ENCODE measurements at regions not wholly inside any gene's neighbourhood (a gene's known extent, or its start where the extent isn't known, plus 50 kb on each side); places are given as distances from the start of the nearest gene placed in this dataset.

DNA sequence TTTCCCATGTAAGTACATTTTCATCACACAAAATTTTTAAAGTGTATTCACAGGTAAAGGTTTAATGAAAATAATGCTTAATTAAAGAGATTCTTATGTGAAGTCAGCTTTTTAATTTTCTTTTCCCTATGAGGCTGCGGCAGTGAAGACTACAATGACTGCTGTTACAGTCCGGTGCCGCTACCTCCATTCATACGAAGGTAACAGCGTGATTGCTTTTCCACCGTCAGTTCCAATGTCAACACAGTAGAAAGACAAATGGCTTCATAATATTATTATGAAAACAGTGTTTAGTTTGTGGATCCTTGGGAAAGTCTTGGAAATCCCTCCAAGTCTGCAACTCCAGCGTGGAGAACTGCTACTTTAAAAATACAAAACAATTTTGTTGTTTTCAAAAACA, 254.9 kb upstream of the NRIP1 start:
- intact Hi-C loops (cut with DNase I) = no loop called here
- no peak for TF ChIP-seq CTCF (IDR thresholded peaks at IDR 0.05)
- H3K9ac ChIP-seq (ENCODE audit: low read depth in 2 of 2, low read length in 2 of 2) = no peak overlapping the region
- no peaks in the 10 kb centered on the region for H3K36me3 ChIP-seq
- H3K9me3 ChIP-seq = no peaks in the 10 kb centered on the region
- H3K4me3 ChIP-seq = no peak overlapping the region
- no peaks in the 10 kb centered on the region for H3K4me1 ChIP-seq
- no peak for DNase-seq
- H3K27me3 ChIP-seq = no peaks in the 10 kb centered on the region
- H3K27ac ChIP-seq = no peak overlapping the region

GRCh38 chr21:15324542-15324941, 259.7 kb upstream of the NRIP1 start:
- no peak overlapping the region for H3K4me3 ChIP-seq
- H3K9me3 ChIP-seq = no peaks in the 10 kb centered on the region
- H3K27ac ChIP-seq = no peak overlapping the region
- no peak for DNase-seq
- H3K36me3 ChIP-seq = no peaks in the 10 kb centered on the region
- no peaks in the 10 kb centered on the region for H3K4me1 ChIP-seq
- TF ChIP-seq CTCF (IDR thresholded peaks at IDR 0.05) = no peak
- intact Hi-C loops (cut with DNase I) = no loop called here
- H3K9ac ChIP-seq (ENCODE audit: low read depth in 2 of 2, low read length in 2 of 2) = no peak overlapping the region
- no peaks in the 10 kb centered on the region for H3K27me3 ChIP-seq

- H3K4me1 ChIP-seq = no peaks in the 10 kb centered on the region
- TF ChIP-seq CTCF (IDR thresholded peaks at IDR 0.05) = no peak
- H3K4me3 ChIP-seq = no peak overlapping the region
- intact Hi-C loops (cut with DNase I) = no loop called here
- H3K36me3 ChIP-seq = no peaks in the 10 kb centered on the region
- H3K9ac ChIP-seq (ENCODE audit: low read depth in 2 of 2, low read length in 2 of 2) = no peak overlapping the region
- H3K9me3 ChIP-seq = no peaks in the 10 kb centered on the region
- no peak for DNase-seq
- no peaks in the 10 kb centered on the region for H3K27me3 ChIP-seq
- H3K27ac ChIP-seq = no peak overlapping the region
These were observed 261.4 kb upstream of the NRIP1 start for GRCh38 chr21:15326032-15326867.

DNA sequence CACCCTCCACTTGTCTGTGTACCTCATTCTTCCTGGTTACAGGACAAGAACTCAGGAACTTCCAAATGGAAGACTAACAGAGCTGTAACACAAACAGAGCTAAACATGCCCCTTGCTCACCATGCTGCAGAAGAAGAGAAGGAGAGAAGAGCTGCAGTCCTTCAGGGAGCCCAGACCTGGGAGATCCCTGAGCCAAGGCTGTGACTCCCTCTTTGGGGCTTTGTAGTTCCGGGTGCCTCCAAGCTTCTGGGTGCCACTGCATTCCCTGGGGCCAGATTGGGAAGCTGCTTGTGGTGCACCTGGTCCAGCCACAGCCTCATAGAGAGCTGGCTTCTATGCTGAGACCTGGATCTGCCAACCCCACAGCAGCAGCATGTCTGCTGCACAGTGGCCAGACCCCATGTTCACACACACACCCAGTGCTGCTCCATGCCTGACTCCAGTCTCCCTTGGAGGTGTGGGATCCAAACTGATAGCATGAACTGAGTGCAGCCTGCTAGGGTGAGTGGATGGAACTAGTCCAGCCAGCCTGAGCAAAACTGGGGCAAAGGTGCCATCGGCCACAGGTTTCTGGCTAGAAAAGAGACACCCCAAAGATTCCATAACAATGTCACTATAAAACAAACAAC, 263.0 kb upstream of the NRIP1 start:
- no peak for DNase-seq
- no peak for TF ChIP-seq CTCF (IDR thresholded peaks at IDR 0.05)

GRCh38 chr21:15329191-15329590, 264.4 kb upstream of the NRIP1 start:
- no peak for TF ChIP-seq CTCF (IDR thresholded peaks at IDR 0.05)
- H3K4me3 ChIP-seq = no peak overlapping the region
- intact Hi-C loops (cut with DNase I) = no loop called here
- no peak overlapping the region for H3K27ac ChIP-seq
- DNase-seq = no peak
- H3K27me3 ChIP-seq = no peaks in the 10 kb centered on the region
- no peaks in the 10 kb centered on the region for H3K4me1 ChIP-seq
- H3K9ac ChIP-seq (ENCODE audit: low read depth in 2 of 2, low read length in 2 of 2) = no peak overlapping the region
- no peaks in the 10 kb centered on the region for H3K36me3 ChIP-seq
- no peaks in the 10 kb centered on the region for H3K9me3 ChIP-seq

More for the DNA sequence above, 263.0 kb upstream of the NRIP1 start:
- no peaks in the 10 kb centered on the region for H3K36me3 ChIP-seq
- no peaks in the 10 kb centered on the region for H3K9me3 ChIP-seq
- H3K4me1 ChIP-seq = no peaks in the 10 kb centered on the region
- H3K9ac ChIP-seq (ENCODE audit: low read depth in 2 of 2, low read length in 2 of 2) = no peak overlapping the region
- H3K4me3 ChIP-seq = no peak overlapping the region
- no peak overlapping the region for H3K27ac ChIP-seq
- no peaks in the 10 kb centered on the region for H3K27me3 ChIP-seq
- intact Hi-C loops (cut with DNase I) = no loop called here

Data from colonic mucosa (tissue), 4 donors.